Gastroesophageal sphincter (tissue), 3 donors: ENCODE measurements at regions not wholly inside any gene's neighbourhood (a gene's known extent, or its start where the extent isn't known, plus 50 kb on each side); places are given as distances from the start of the nearest gene placed in this dataset.

Source experiments
- EP300 ChIP-seq: sonication (generic); formaldehyde crosslinking; IDR thresholded peaks from one replicate; pipeline ENCODE4 v1.6.1; 2017; ENCODE audit warnings: antibody characterized with exemption, mild to moderate bottlenecking
- POLR2A ChIP-seq, 2 donors: fragments of 450-650 bp; IDR thresholded peaks; one replicate each; pipeline ENCODE4 v1.6.1; 2017; ENCODE audit warnings: antibody characterized with exemption in 2 of 2, mild to moderate bottlenecking in 2 of 2, moderate library complexity in 1 of 2
- POLR2AphosphoS5 ChIP-seq: sonication (generic); formaldehyde crosslinking; IDR thresholded peaks from one replicate; pipeline ENCODE4 v1.6.1; 2017; ENCODE audit warnings: antibody characterized with exemption
- TF ChIP-seq, protein P1 (sequence below), 4 experiments: fragments of 200-600 bp in 2 of 4; fragments of 450-650 bp in 2 of 4; sonication (generic) in 1 of 4; IDR thresholded peaks; one replicate each; pipeline ENCODE4 v1.5.1; 2017 to 2019; ENCODE audit warnings: antibody characterized with exemption in 4 of 4, mild to moderate bottlenecking in 2 of 4, moderate library complexity in 2 of 4

DNA sequence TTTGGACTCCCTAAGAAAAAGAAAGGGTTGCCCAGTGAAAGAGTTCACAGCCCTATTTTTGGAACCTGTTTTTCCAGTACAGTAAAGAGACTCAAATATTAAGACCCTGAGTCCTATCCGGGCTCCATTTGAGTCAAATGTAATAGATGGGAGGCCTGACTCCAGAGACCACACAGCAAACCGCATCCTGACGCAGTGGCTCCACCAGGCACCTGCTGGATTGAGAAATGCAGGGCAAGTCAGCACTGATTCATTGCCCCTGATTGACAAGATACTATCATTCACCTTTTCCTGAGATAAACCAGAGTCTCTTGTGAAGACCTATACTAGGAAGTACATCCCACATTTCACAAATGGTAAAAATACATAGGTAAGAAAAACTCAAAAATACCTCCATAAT, 715.7 kb upstream of the SOX9 start:
- TF ChIP-seq, protein P1, sequence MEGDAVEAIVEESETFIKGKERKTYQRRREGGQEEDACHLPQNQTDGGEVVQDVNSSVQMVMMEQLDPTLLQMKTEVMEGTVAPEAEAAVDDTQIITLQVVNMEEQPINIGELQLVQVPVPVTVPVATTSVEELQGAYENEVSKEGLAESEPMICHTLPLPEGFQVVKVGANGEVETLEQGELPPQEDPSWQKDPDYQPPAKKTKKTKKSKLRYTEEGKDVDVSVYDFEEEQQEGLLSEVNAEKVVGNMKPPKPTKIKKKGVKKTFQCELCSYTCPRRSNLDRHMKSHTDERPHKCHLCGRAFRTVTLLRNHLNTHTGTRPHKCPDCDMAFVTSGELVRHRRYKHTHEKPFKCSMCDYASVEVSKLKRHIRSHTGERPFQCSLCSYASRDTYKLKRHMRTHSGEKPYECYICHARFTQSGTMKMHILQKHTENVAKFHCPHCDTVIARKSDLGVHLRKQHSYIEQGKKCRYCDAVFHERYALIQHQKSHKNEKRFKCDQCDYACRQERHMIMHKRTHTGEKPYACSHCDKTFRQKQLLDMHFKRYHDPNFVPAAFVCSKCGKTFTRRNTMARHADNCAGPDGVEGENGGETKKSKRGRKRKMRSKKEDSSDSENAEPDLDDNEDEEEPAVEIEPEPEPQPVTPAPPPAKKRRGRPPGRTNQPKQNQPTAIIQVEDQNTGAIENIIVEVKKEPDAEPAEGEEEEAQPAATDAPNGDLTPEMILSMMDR (IDR thresholded peaks at IDR 0.05), result no peak
- TF ChIP-seq POLR2A (IDR thresholded peaks at IDR 0.05) (no peak), POLR2AphosphoS5 (no peak), EP300 (no peak)
